DND-41 (cell line): ENCODE measurements at regions not wholly inside any gene's neighbourhood (a gene's known extent, or its start where the extent isn't known, plus 50 kb on each side); places are given as distances from the start of the nearest gene placed in this dataset.

Experiments used
- EZH2 ChIP-seq: IDR thresholded peaks from 3 replicates; pipeline ENCODE4 v1.6.1; 2012; ENCODE audit warnings: borderline replicate concordance, low read depth, mild to moderate bottlenecking, moderate library complexity, low read length, inconsistent platforms; ENCODE audit not compliant: severe bottlenecking
- TF ChIP-seq, protein P1 (sequence below): IDR thresholded peaks from 2 replicates; pipeline ENCODE4 v1.5.1; 2012; ENCODE audit warnings: borderline replicate concordance, low read length, moderate library complexity, mild to moderate bottlenecking; ENCODE audit not compliant: poor library complexity, severe bottlenecking; ENCODE audit errors: extremely low read depth

DNA sequence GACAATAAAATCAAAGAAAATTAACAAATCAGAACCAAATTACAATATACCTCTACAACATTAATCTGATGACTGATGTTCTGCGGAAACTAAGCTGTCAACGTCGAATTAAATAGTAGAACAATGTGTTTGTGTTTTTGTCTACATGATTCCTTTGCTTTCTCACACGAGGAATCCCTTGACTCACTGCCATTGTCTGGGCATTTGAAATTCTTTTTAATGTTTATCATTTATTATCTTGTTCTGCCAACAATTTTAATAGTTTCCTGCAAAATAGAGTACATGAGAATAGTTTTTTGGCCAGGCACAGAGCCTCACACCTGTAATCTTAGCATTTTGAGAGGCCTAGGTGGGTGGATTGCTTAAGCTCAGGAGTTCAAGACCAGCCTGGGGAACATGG, 76.6 kb upstream of the KRAS start:
- TF ChIP-seq, protein P1, sequence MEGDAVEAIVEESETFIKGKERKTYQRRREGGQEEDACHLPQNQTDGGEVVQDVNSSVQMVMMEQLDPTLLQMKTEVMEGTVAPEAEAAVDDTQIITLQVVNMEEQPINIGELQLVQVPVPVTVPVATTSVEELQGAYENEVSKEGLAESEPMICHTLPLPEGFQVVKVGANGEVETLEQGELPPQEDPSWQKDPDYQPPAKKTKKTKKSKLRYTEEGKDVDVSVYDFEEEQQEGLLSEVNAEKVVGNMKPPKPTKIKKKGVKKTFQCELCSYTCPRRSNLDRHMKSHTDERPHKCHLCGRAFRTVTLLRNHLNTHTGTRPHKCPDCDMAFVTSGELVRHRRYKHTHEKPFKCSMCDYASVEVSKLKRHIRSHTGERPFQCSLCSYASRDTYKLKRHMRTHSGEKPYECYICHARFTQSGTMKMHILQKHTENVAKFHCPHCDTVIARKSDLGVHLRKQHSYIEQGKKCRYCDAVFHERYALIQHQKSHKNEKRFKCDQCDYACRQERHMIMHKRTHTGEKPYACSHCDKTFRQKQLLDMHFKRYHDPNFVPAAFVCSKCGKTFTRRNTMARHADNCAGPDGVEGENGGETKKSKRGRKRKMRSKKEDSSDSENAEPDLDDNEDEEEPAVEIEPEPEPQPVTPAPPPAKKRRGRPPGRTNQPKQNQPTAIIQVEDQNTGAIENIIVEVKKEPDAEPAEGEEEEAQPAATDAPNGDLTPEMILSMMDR: no peak
- TF ChIP-seq EZH2: no peak
